ENCODE measurements at regions not wholly inside any gene's neighbourhood (a gene's known extent, or its start where the extent isn't known, plus 50 kb on each side); places are given as distances from the start of the nearest gene placed in this dataset.

DNA sequence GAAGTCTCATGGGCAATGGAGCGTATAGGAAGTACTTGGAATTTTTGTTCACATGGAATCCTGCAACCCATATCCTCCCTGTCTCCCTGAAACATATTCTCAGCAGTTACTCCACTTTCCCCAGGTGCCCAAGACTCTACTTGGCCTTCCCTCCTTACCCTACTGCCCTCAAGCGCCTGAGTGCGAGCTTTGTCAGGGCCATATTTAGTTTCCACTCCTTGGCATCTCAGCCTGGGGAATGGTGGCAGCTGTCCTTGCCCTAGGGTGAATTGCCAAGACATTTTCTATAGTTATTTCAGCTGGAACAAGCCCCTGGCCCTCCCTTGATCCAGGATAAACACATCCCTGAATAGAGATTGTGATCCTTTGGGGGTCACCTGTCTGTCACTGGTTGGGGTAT is 569.3 kb upstream of the LRFN5 start:
- H3K4me1 ChIP-seq: no peaks in the 10 kb centered on the region
- WGBS, 5 donors: 50 to 93% (median 74%) methylated on average over 3 of the region's 3 CpGs
- no peaks in the 10 kb centered on the region for H3K36me3 ChIP-seq
- H3K4me3 ChIP-seq: no peak overlapping the region
- H3K27me3 ChIP-seq (replicated peaks in 1 of 7): no peaks in the 10 kb centered on the region
- intact Hi-C loops (cut with DNase I; ENCODE audit: low total_unique reads): no loop called here
- TF ChIP-seq POLR2A (IDR thresholded peaks at IDR 0.05) (no peak), CTCF (IDR thresholded peaks at IDR 0.05 in 8 of 11, conservative IDR thresholded peaks at IDR 0.05 in 3 of 11) (no peak), POLR2AphosphoS5 (IDR thresholded peaks at IDR 0.05) (no peak)
- H3K9me3 ChIP-seq: peaks cover 0 to 11% (median 4%) of the 10 kb centered on the region in 8 donors
- H3K27ac ChIP-seq: no peak overlapping the region
- no peak for DNase-seq

DNA sequence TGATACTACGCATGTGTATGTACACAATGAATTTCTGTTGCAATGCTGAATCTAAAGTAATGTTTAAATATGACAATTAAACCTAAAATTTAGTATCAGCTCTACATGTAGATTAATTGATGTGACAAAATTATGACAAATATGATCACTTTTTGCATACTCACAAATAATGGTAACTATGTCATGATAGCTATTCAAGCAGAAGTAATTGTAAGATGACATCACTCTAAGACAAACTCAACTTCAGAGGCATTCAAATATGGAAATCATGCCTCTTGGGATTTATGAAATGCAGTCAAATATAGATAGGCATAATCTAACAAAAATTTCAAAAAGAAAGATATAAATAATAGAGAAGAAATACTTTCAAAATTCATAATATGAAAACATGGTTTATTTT is 571.7 kb upstream of the LRFN5 start:
- no peak overlapping the region for H3K27ac ChIP-seq
- no peak for TF ChIP-seq CTCF (IDR thresholded peaks at IDR 0.05 in 8 of 11, conservative IDR thresholded peaks at IDR 0.05 in 3 of 11)
- no peak for TF ChIP-seq POLR2AphosphoS5 (IDR thresholded peaks at IDR 0.05)
- no peak for TF ChIP-seq POLR2A (IDR thresholded peaks at IDR 0.05)
- intact Hi-C loops (cut with DNase I; ENCODE audit: low total_unique reads): no loop called here
- 77 to 93% (median 88%) methylated on average over 1 of the region's 1 CpG for WGBS, 5 donors
- H3K4me3 ChIP-seq: no peak overlapping the region
- no peaks in the 10 kb centered on the region for H3K27me3 ChIP-seq (replicated peaks in 1 of 7)
- peaks cover 0 to 18% (median 7%) of the 10 kb centered on the region in 8 donors for H3K9me3 ChIP-seq
- H3K4me1 ChIP-seq: no peaks in the 10 kb centered on the region
- H3K36me3 ChIP-seq: no peaks in the 10 kb centered on the region
- DNase-seq: no peak

GRCh38 chr14:41022932-41023331 is 583.7 kb upstream of the LRFN5 start:
- 77 to 93% (median 88%) methylated on average over 2 of the region's 2 CpGs for WGBS, 5 donors
- peaks cover 0 to 22% (median 11%) of the 10 kb centered on the region in 8 donors for H3K9me3 ChIP-seq
- no peak overlapping the region for H3K4me3 ChIP-seq
- no peak for DNase-seq
- no peak overlapping the region for H3K27ac ChIP-seq
- intact Hi-C loops (cut with DNase I; ENCODE audit: low total_unique reads): no loop called here
- no peak for TF ChIP-seq POLR2AphosphoS5 (IDR thresholded peaks at IDR 0.05)
- no peak for TF ChIP-seq POLR2A (IDR thresholded peaks at IDR 0.05)
- TF ChIP-seq CTCF (IDR thresholded peaks at IDR 0.05 in 8 of 11, conservative IDR thresholded peaks at IDR 0.05 in 3 of 11): no peak
- H3K36me3 ChIP-seq: no peaks in the 10 kb centered on the region
- no peaks in the 10 kb centered on the region for H3K27me3 ChIP-seq (replicated peaks in 1 of 7)
- no peaks in the 10 kb centered on the region for H3K4me1 ChIP-seq

- intact Hi-C loops (cut with DNase I; ENCODE audit: low total_unique reads): no loop called here
- TF ChIP-seq POLR2AphosphoS5 (IDR thresholded peaks at IDR 0.05) (no peak), POLR2A (IDR thresholded peaks at IDR 0.05) (no peak), CTCF (IDR thresholded peaks at IDR 0.05 in 8 of 11, conservative IDR thresholded peaks at IDR 0.05 in 3 of 11) (no peak)
- WGBS, 5 donors: 29 to 49% (median 42%) methylated on average over 4 of the region's 4 CpGs
- no peaks in the 10 kb centered on the region for H3K27me3 ChIP-seq (replicated peaks in 1 of 7)
- DNase-seq: no peak
- no peak overlapping the region for H3K27ac ChIP-seq
- no peaks in the 10 kb centered on the region for H3K4me1 ChIP-seq
- no peak overlapping the region for H3K4me3 ChIP-seq
- H3K9me3 ChIP-seq: peaks cover 0 to under 1% (median 0%) of the 10 kb centered on the region in 8 donors
- no peaks in the 10 kb centered on the region for H3K36me3 ChIP-seq
Measured at GRCh38 chr14:41016213-41016612, 590.5 kb upstream of the LRFN5 start.
